ENCODE measurements at regions not wholly inside any gene's neighbourhood (a gene's known extent, or its start where the extent isn't known, plus 50 kb on each side); places are given as distances from the start of the nearest gene placed in this dataset.

- H3K4me3 ChIP-seq, result no peak overlapping the region
- H3K36me3 ChIP-seq, result no peaks in the 10 kb centered on the region
- TF ChIP-seq POLR2A (IDR thresholded peaks at IDR 0.05; ENCODE audit: low read depth) (no peak), CTCF (IDR thresholded peaks at IDR 0.05) (no peak), EP300 (IDR thresholded peaks at IDR 0.05) (no peak), POLR2AphosphoS5 (IDR thresholded peaks at IDR 0.05) (no peak)
- H3K4me1 ChIP-seq, result no peaks in the 10 kb centered on the region
- no peak for DNase-seq (ENCODE audit: extremely low spot score)
- intact Hi-C loops (cut with DNase I), result no loop called here
- H3K27ac ChIP-seq (replicated peaks in 1 of 4), result no peak overlapping the region
- no peaks in the 10 kb centered on the region for H3K9me3 ChIP-seq
- no peaks in the 10 kb centered on the region for H3K27me3 ChIP-seq
- WGBS, result 78% methylated on average over 28 of the region's 28 CpGs
These were observed 62.8 kb upstream of the SUB1 start for GRCh38 chr5:32522429-32523143.

GRCh38 chr5:32521481-32521880 is 63.9 kb upstream of the SUB1 start:
- Histone ChIP-seq H3K9me3 (no peaks in the 10 kb centered on the region), H3K27me3 (no peaks in the 10 kb centered on the region), H3K36me3 (no peaks in the 10 kb centered on the region), H3K27ac (replicated peaks in 1 of 4) (no peak overlapping the region), H3K4me3 (no peak overlapping the region), H3K4me1 (no peaks in the 10 kb centered on the region)
- DNase-seq (ENCODE audit: extremely low spot score), result no peak
- intact Hi-C loops (cut with DNase I), result no loop called here
- 58% methylated on average over 5 of the region's 5 CpGs for WGBS
- no peak for TF ChIP-seq POLR2AphosphoS5 (IDR thresholded peaks at IDR 0.05)
- no peak for TF ChIP-seq EP300 (IDR thresholded peaks at IDR 0.05)
- TF ChIP-seq POLR2A (IDR thresholded peaks at IDR 0.05; ENCODE audit: low read depth), result no peak
- no peak for TF ChIP-seq CTCF (IDR thresholded peaks at IDR 0.05)

- no peaks in the 10 kb centered on the region for H3K4me1 ChIP-seq
- intact Hi-C loops (cut with DNase I), result no loop called here
- H3K27ac ChIP-seq (replicated peaks in 1 of 4), result no peak overlapping the region
- WGBS, result 93% methylated on average over 4 of the region's 4 CpGs
- no peak for DNase-seq (ENCODE audit: extremely low spot score)
- no peak overlapping the region for H3K4me3 ChIP-seq
- no peak for TF ChIP-seq POLR2A (IDR thresholded peaks at IDR 0.05; ENCODE audit: low read depth)
- TF ChIP-seq POLR2AphosphoS5 (IDR thresholded peaks at IDR 0.05), result no peak
- TF ChIP-seq EP300 (IDR thresholded peaks at IDR 0.05), result no peak
- no peak for TF ChIP-seq CTCF (IDR thresholded peaks at IDR 0.05)
- H3K27me3 ChIP-seq, result no peaks in the 10 kb centered on the region
- H3K9me3 ChIP-seq, result no peaks in the 10 kb centered on the region
- no peaks in the 10 kb centered on the region for H3K36me3 ChIP-seq
These were observed 64.4 kb upstream of the SUB1 start for GRCh38 chr5:32520972-32521371.

- Histone ChIP-seq H3K4me3 (no peak overlapping the region), H3K27ac (replicated peaks in 1 of 4) (no peak overlapping the region), H3K27me3 (no peaks in the 10 kb centered on the region), H3K9me3 (no peaks in the 10 kb centered on the region), H3K4me1 (no peaks in the 10 kb centered on the region), H3K36me3 (no peaks in the 10 kb centered on the region)
- TF ChIP-seq POLR2A (IDR thresholded peaks at IDR 0.05; ENCODE audit: low read depth) (no peak), POLR2AphosphoS5 (IDR thresholded peaks at IDR 0.05) (no peak), EP300 (IDR thresholded peaks at IDR 0.05) (no peak), CTCF (IDR thresholded peaks at IDR 0.05) (no peak)
- WGBS, result 19% methylated on average over 5 of the region's 5 CpGs
- DNase-seq (ENCODE audit: extremely low spot score), result no peak
- intact Hi-C loops (cut with DNase I), result no loop called here
These were observed 65.0 kb upstream of the SUB1 start for GRCh38 chr5:32520356-32520755.

- WGBS, result 90% methylated on average over 3 of the region's 3 CpGs
- Histone ChIP-seq H3K36me3 (no peaks in the 10 kb centered on the region), H3K4me1 (no peaks in the 10 kb centered on the region), H3K4me3 (no peak overlapping the region), H3K27ac (replicated peaks in 1 of 4) (no peak overlapping the region), H3K9me3 (no peaks in the 10 kb centered on the region), H3K27me3 (no peaks in the 10 kb centered on the region)
- no peak for DNase-seq (ENCODE audit: extremely low spot score)
- TF ChIP-seq POLR2A (IDR thresholded peaks at IDR 0.05; ENCODE audit: low read depth), result no peak
- no peak for TF ChIP-seq POLR2AphosphoS5 (IDR thresholded peaks at IDR 0.05)
- intact Hi-C loops (cut with DNase I), result no loop called here
These were observed 65.8 kb upstream of the SUB1 start for GRCh38 chr5:32519508-32519907.
